NCI-H2107 treated with DMSO at 0.1 percent for 48 hours (cell line): ENCODE measurements at regions not wholly inside any gene's neighbourhood (a gene's known extent, or its start where the extent isn't known, plus 50 kb on each side); places are given as distances from the start of the nearest gene placed in this dataset.
A peak's percentile ranks its signal among the peaks of the same experiment; 100 is the strongest.

ENCODE experiments used
- DNase-seq: peaks from one replicate; lab custom pipeline; 2025; ENCODE audit not compliant: unreplicated experiment; lab: John Stamatoyannopoulos, UW

GRCh38 chr5:93279296-93279963 is 301.6 kb downstream of the NR2F1-AS1 start:
- no peak for DNase-seq

- no peak for DNase-seq
These were observed 302.1 kb downstream of the NR2F1-AS1 start for GRCh38 chr5:93278896-93279295.

- DNase-seq: no peak
These were observed 304.0 kb downstream of the NR2F1-AS1 start for GRCh38 chr5:93277051-93277450.

GRCh38 chr5:93275376-93275775 is 305.6 kb downstream of the NR2F1-AS1 start:
- DNase-seq: no peak

GRCh38 chr5:93274291-93274690 is 306.7 kb downstream of the NR2F1-AS1 start:
- DNase-seq: no peak

- no peak for DNase-seq
These were observed 307.8 kb downstream of the NR2F1-AS1 start for GRCh38 chr5:93273176-93273575.

- no peak for DNase-seq
These were observed 308.9 kb downstream of the NR2F1-AS1 start for GRCh38 chr5:93272108-93272507.

- no peak for DNase-seq
These were observed 313.3 kb downstream of the NR2F1-AS1 start for GRCh38 chr5:93267736-93268135.

- DNase-seq: no peak
These were observed 313.7 kb downstream of the NR2F1-AS1 start for GRCh38 chr5:93267276-93267675.

- no peak for DNase-seq
These were observed 323.4 kb downstream of the NR2F1-AS1 start for GRCh38 chr5:93257616-93258015.

- no peak for DNase-seq
These were observed 325.2 kb downstream of the NR2F1-AS1 start for GRCh38 chr5:93255796-93256195.

- no peak for DNase-seq
These were observed 328.9 kb downstream of the NR2F1-AS1 start for GRCh38 chr5:93252165-93252564.

- DNase-seq: no peak
These were observed 329.7 kb downstream of the NR2F1-AS1 start for GRCh38 chr5:93251347-93251746.

GRCh38 chr5:93250424-93250823 is 330.6 kb downstream of the NR2F1-AS1 start:
- DNase-seq: no peak

GRCh38 chr5:93249651-93250289 is 331.2 kb downstream of the NR2F1-AS1 start:
- no peak for DNase-seq

- DNase-seq: no peak
These were observed 333.9 kb downstream of the NR2F1-AS1 start for GRCh38 chr5:93247105-93247504.

- DNase-seq: peak; percentile 26
These were observed 334.7 kb downstream of the NR2F1-AS1 start for GRCh38 chr5:93246090-93246855.

GRCh38 chr5:93245226-93245625 is 335.8 kb downstream of the NR2F1-AS1 start:
- DNase-seq: no peak

GRCh38 chr5:93243481-93243880 is 337.5 kb downstream of the NR2F1-AS1 start:
- no peak for DNase-seq

- DNase-seq: no peak
These were observed 340.7 kb downstream of the NR2F1-AS1 start for GRCh38 chr5:93240228-93240834.

GRCh38 chr5:93236807-93237421 is 344.1 kb downstream of the NR2F1-AS1 start:
- no peak for DNase-seq
